GM13977 (cell line): ENCODE measurements at regions not wholly inside any gene's neighbourhood (a gene's known extent, or its start where the extent isn't known, plus 50 kb on each side); places are given as distances from the start of the nearest gene placed in this dataset.

Experiments
- DNase-seq: peaks from one replicate; pipeline ENCODE4 v3.0.0; 2012; ENCODE audit warnings: low spot score
- CTCF ChIP-seq: IDR thresholded peaks from 2 replicates; pipeline ENCODE4 v1.5.1; 2012; ENCODE audit warnings: mild to moderate bottlenecking, control low read depth; ENCODE audit not compliant: insufficient read depth; ENCODE audit errors: extremely low read depth, missing control alignments
- in situ Hi-C: fragments of 300-500 bp; cut with MboI; formaldehyde crosslinking; loops from one replicate; pipeline ENCODE4 v1.12.0; 2022; ENCODE audit warnings: low sequenced_read_pairs, low pct_unique_long_range_greater_than_20kb, mixed read lengths, inconsistent platforms; ENCODE audit not compliant: unreplicated experiment

- in situ Hi-C loops: no loop called here
- TF ChIP-seq CTCF: no peak
- DNase-seq: no peak
Measured at GRCh38 chr1:228811712-228812305, 76.5 kb downstream of the RHOU start.

- in situ Hi-C loops: no loop called here
- DNase-seq: no peak
- no peak for TF ChIP-seq CTCF
Measured at GRCh38 chr1:228812961-228813360, 77.7 kb downstream of the RHOU start.

- DNase-seq: no peak
- in situ Hi-C loops: no loop called here
- no peak for TF ChIP-seq CTCF
Measured at GRCh38 chr1:228814176-228814575, 78.9 kb downstream of the RHOU start.

- no peak for TF ChIP-seq CTCF
- DNase-seq: no peak
- in situ Hi-C loops: no loop called here
Measured at GRCh38 chr1:228818296-228818695, 83.0 kb downstream of the RHOU start.

DNA sequence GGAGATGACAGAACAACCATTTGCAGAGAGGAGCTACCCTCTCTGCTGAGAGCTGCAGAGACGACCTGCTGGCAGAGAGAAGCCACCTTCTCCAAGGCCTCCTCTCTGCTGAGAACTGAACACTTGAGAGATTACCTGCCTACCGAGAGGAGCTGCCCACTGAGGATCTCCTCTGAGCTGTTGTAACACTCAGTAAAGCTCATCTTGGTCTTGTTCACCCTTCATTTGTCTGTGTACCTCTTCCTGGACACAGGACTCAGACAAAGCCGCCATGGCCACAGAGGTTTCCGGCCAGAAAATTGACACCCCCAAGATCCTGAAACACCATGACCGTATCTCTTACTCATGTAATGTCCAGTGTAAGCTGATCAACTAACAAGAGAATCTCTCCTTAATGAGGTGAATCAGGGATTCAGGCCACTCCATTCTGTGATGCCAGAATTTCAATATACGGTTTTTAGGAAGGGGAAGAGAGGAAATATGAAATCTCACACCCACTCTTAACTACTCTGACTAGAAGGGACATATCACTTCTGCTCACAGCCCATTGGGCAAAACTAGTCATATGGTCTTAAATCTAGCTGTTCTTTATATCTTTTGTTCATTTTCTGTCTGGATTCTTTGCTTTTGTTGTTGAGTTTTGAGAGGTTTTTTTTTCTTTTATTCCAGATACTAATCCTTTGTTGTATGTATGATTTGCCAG, 83.8 kb downstream of the RHOU start:
- DNase-seq: no peak
- TF ChIP-seq CTCF: no peak
- in situ Hi-C loops: no loop called here

DNA sequence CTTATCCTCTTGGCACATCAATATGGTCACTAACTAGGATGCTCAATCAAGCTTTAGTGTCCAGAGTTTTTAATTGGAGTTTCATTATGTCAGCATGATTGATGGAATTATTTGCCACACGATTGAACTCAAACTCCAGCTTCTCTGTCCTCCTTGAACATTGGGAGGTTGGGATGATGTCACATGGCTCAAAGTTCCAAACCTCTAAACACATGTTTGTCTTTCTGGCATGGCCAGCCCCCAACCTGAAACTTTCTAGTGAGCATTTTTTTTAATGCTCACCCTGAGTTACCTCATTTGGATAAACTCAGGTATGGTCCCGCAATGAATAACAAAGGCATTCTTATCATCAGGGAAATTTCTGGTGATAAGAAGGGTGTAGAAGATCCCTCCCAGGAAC, 86.0 kb downstream of the RHOU start:
- TF ChIP-seq CTCF: no peak
- no peak for DNase-seq
- in situ Hi-C loops: no loop called here
